Hepatocyte (in vitro differentiated cells): ENCODE measurements at regions not wholly inside any gene's neighbourhood (a gene's known extent, or its start where the extent isn't known, plus 50 kb on each side); places are given as distances from the start of the nearest gene placed in this dataset.

Experiments used
- DNase-seq: peaks from one replicate; pipeline ENCODE4 v3.0.0-alpha.2; 2016; ENCODE audit warnings: low spot score
- H2AFZ ChIP-seq: fragments of 200-600 bp; sonication (generic); 2 replicates; pipeline ENCODE4 v1.6.0; 2016; ENCODE audit warnings: antibody characterized with exemption, mild to moderate bottlenecking
- H3K27ac ChIP-seq: fragments of 200-600 bp; sonication (generic); 2 replicates; pipeline ENCODE4 v1.5.1; 2016; ENCODE audit warnings: mild to moderate bottlenecking
- H3K27me3 ChIP-seq: fragments of 200-600 bp; sonication (generic); 2 replicates; pipeline ENCODE4 v1.6.1; 2016
- H3K36me3 ChIP-seq: fragments of 200-600 bp; sonication (generic); replicated peaks from 2 replicates; pipeline ENCODE4 v1.5.1; 2016; ENCODE audit warnings: low read depth; ENCODE audit not compliant: insufficient read depth
- H3K4me1 ChIP-seq: fragments of 200-600 bp; sonication (generic); 2 replicates; pipeline ENCODE4 v1.5.1; 2016; ENCODE audit warnings: mild to moderate bottlenecking, moderate library complexity; ENCODE audit not compliant: insufficient read depth
- H3K4me2 ChIP-seq: fragments of 200-600 bp; sonication (generic); 2 replicates; pipeline ENCODE4 v1.6.0; 2016
- H3K4me3 ChIP-seq: fragments of 200-600 bp; sonication (generic); 2 replicates; pipeline ENCODE4 v1.5.1; 2016; ENCODE audit warnings: mild to moderate bottlenecking
- H3K79me2 ChIP-seq: fragments of 200-600 bp; sonication (generic); 2 replicates; pipeline ENCODE4 v1.6.0; 2017; ENCODE audit warnings: mild to moderate bottlenecking
- H3K9me2 ChIP-seq: fragments of 200-600 bp; sonication (generic); replicated peaks from 2 replicates; pipeline ENCODE4 v1.6.0; 2017; ENCODE audit warnings: mild to moderate bottlenecking; ENCODE audit not compliant: insufficient read depth
- H3K9me3 ChIP-seq: fragments of 200-600 bp; sonication (generic); 2 replicates; pipeline ENCODE4 v1.5.1; 2016; ENCODE audit warnings: low read depth, mild to moderate bottlenecking
- H4K20me1 ChIP-seq: fragments of 200-600 bp; sonication (generic); 2 replicates; pipeline ENCODE4 v1.6.0; 2016; ENCODE audit warnings: mild to moderate bottlenecking; ENCODE audit not compliant: insufficient read depth, poor library complexity, severe bottlenecking
- CTCF ChIP-seq: fragments of 200-600 bp; sonication (generic); IDR thresholded peaks from 2 replicates; pipeline ENCODE4 v1.5.1; 2016; ENCODE audit warnings: antibody characterized with exemption, mild to moderate bottlenecking; ENCODE audit not compliant: poor library complexity
- EZH2 ChIP-seq: fragments of 200-600 bp; sonication (generic); IDR thresholded peaks from 2 replicates; pipeline ENCODE4 v1.6.1; 2016; ENCODE audit warnings: antibody characterized with exemption, mild to moderate bottlenecking, borderline replicate concordance
- EZH2phosphoT487 ChIP-seq: fragments of 200-600 bp; sonication (generic); IDR thresholded peaks from one replicate; pipeline ENCODE4 v1.6.1; 2018; ENCODE audit warnings: antibody characterized with exemption, mild to moderate bottlenecking, low read depth, moderate library complexity; ENCODE audit not compliant: unreplicated experiment, severe bottlenecking
- WGBS: methylation state at CpG from one replicate; pipeline ENCODE4 v1.1.6; 2016; ENCODE audit warnings: low lambda C conversion rate; ENCODE audit errors: missing lambda C conversion rate; 5-methylcytosine and 5-hydroxymethylcytosine counted together

DNA sequence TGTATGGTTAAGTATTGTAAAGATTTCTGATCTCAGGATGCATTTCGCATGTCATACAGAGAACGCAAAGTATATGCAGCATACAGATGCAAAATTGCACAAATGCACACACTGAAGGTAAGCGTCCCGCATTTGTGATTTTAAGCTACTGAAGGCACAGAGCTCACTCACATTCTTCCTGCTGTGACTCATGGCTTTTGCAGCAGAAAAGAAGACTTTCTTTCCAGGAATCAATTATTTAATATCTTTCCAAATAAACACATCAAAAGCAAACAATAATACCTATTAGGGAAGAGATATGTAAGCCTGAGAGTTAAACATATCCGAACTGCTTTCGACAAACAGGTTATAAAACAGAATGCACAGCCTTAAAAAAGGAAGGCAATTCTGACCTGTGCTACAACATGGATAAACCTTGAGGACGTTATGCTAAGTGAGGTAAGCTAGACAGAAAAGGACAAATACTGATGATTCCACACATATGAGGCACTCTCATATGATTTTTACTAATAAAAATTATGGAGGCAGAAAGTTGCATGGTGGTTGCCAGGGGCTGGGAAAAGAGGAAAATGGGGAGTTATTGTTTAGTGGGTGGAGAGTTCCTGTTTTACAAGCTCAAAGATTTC, 109.0 kb downstream of the TFAP2A start:
- H3K9me2 ChIP-seq, result no peaks in the 10 kb centered on the region
- H2AFZ ChIP-seq, result no peak overlapping the region

GRCh38 chr6:10303608-10304506, 111.0 kb downstream of the TFAP2A start:
- no peak for TF ChIP-seq EZH2
- TF ChIP-seq CTCF, result no peak
- TF ChIP-seq EZH2phosphoT487, result no peak
- no peak overlapping the region for H2AFZ ChIP-seq
- no peak overlapping the region for H3K4me2 ChIP-seq
- H3K9me2 ChIP-seq, result no peaks in the 10 kb centered on the region
- H3K36me3 ChIP-seq, result no peaks in the 10 kb centered on the region
- no peaks in the 10 kb centered on the region for H3K27me3 ChIP-seq
- H3K4me3 ChIP-seq, result no peak overlapping the region
- DNase-seq, result no peak
- no peaks in the 10 kb centered on the region for H3K4me1 ChIP-seq
- WGBS, result 87% methylated on average over 7 of the region's 7 CpGs
- H3K27ac ChIP-seq, result no peak overlapping the region
- H3K9me3 ChIP-seq, result no peaks in the 10 kb centered on the region
- H4K20me1 ChIP-seq, result no peaks in the 10 kb centered on the region
- H3K79me2 ChIP-seq, result no peaks in the 10 kb centered on the region

More for the DNA sequence above, 109.0 kb downstream of the TFAP2A start:
- Histone ChIP-seq H3K9me3 (no peaks in the 10 kb centered on the region), H3K79me2 (no peaks in the 10 kb centered on the region), H3K27ac (no peak overlapping the region), H3K27me3 (no peaks in the 10 kb centered on the region), H3K4me1 (peaks cover 4% of the 10 kb centered on the region), H3K4me3 (no peak overlapping the region), H4K20me1 (no peaks in the 10 kb centered on the region), H3K36me3 (no peaks in the 10 kb centered on the region), H3K4me2 (no peak overlapping the region)
- TF ChIP-seq EZH2phosphoT487 (no peak), EZH2 (no peak), CTCF (no peak)
- DNase-seq, result no peak
- WGBS, result 81% methylated on average over 7 of the region's 7 CpGs

- H3K4me3 ChIP-seq, result no peak overlapping the region
- H2AFZ ChIP-seq, result no peak overlapping the region
- H3K27me3 ChIP-seq, result no peaks in the 10 kb centered on the region
- no peaks in the 10 kb centered on the region for H4K20me1 ChIP-seq
- no peak overlapping the region for H3K4me2 ChIP-seq
- WGBS, result 68% methylated on average over 6 of the region's 6 CpGs
- no peaks in the 10 kb centered on the region for H3K4me1 ChIP-seq
- H3K79me2 ChIP-seq, result no peaks in the 10 kb centered on the region
- no peak overlapping the region for H3K27ac ChIP-seq
- H3K9me3 ChIP-seq, result no peaks in the 10 kb centered on the region
- no peak for DNase-seq
- TF ChIP-seq EZH2phosphoT487 (no peak), EZH2 (no peak), CTCF (no peak)
- H3K9me2 ChIP-seq, result no peaks in the 10 kb centered on the region
- H3K36me3 ChIP-seq, result no peaks in the 10 kb centered on the region
Measured at GRCh38 chr6:10302566-10303235, 112.2 kb downstream of the TFAP2A start.
